Inflammatory macrophage (primary cell): ENCODE measurements at regions not wholly inside any gene's neighbourhood (a gene's known extent, or its start where the extent isn't known, plus 50 kb on each side); places are given as distances from the start of the nearest gene placed in this dataset.

Source experiments
- DNase-seq, 2 donors: peaks; one replicate each; pipeline ENCODE4 v3.0.0-alpha.2; 2020 to 2022

DNA sequence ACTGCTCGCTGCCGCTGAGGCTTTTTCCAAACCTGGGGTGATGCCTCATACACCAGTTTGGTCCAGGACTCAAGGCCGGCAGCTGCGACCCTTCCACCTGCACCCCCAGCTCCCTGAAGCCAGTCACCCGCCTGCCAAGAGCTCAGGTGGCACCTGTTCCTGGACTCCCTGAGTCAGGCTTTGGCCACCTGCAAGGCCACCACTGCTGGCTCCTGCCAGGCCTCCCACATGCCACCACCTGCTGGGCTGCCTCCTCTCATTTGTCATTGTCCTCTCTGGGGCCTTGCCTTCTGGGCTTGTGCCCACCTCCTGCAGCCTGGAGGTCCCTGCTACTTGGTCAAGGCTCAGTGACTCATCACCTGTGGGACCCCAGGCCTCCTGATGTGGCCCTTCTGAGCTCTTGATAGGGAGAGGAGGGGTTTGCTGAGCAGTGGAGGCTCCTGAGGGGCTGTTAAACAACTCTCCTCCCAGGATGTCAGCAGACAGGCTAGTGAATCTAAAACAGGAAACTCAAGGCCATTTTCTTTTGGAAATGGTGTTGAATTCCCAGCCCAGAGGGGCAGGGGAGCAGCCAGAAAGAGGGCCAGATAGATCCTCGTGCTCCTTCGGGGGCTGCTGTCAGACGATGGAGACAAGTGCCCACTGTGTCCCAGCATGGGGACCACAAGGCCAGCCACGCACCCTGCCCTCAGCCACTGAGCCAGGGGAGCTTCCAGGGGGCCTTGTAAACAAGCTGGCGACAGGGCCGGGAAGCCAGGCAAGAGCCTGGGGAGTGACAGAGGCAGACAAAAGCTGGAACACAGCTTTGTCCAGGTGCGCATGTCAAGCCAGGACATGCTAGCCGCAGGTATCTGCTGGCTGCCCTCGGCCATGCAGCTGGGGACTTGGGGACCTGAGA, 416.8 kb downstream of the LRATD1 start:
- no peak for DNase-seq

DNA sequence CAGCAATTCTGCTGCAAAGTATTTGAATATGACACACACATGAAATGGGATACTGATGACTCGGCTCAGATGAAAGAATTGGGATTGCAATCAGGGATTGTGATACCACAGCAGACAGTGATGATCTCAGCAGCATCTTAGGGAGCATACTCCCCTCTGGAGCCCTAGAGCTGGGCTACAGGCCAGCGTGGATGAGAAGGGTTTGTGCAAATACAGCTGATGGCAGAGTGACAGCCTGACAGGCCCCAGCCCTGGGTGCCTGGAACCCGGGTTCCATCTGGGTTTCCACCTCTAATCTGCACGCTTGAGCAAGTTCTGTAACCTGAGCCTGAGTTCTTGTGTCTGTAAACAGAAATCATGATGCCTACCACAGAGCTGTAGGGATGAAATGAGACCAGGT, 418.0 kb downstream of the LRATD1 start:
- no peak for DNase-seq

DNA sequence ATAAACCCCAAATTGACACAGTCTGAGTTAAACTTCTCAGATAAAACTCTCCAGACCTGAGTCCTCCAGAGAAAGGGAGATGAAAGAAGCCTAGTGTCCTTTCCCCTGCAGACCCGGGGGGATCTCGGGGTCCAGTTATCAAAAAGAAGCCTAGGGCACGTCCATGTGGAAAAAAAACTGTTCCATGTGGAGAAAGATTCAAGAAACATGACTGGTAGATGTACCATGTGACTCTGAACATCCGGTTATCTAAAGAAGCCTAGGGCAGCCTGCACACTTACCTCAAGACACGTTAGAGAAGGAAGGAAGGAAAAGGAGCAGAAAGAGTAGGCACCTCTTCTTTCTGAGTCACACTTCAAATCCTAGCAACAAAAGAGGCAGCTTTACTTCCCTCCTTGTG, 421.0 kb downstream of the LRATD1 start:
- DNase-seq = no peak

DNA sequence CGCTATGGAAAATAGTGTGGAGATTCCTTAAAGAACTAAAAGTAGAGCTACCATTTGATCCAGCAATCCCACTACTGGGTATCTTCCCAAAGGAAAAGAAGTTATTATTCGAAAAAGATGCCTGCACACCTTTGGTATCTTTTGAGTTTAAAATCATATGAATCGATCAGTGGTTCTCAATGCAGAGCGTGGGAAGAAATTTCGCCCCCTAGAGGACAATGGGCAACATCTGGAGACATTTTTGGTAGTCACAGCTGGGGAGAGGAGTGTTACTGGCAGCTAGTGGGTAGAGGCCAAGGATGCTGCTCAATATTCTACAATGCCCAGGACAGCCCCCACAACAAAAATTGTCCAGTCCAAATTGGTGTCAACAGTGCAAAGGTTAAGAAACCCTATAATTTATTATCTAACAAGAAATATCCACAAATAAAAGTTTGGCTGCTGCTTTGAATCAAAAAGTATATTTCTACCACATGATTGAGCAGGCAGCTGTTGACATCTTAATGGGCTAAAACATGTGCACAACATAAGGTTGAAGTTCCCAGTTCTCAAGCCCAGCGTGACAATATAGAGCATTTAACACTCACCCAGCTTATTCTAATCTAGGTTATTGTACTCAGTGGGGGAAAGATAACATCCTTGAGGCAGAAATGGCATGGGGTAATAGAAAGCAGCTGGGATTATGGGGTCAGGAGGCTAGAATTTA, 425.7 kb downstream of the LRATD1 start:
- DNase-seq = peak in 1 of 2 donors; percentile 4

DNA sequence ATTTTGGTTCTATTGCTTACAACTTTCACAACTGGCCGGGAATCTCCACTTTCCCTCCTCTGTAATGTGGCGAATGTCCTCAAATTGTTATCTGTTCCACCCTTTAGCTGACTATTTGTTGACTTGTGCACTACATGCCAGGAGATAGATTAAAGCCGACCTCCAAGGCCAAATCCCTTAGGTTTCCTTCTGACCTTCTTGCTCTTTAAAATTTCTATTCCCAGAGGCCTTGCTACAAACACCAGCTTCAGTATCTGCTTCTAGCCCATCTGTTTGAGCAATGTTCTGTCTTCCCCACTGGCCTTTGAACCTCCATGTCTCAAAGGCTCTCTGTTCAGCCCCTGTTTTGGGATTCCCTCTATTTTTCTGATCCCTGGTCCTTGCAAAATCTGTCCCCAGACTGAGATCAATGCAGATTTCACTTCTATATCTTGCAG, 426.2 kb downstream of the LRATD1 start:
- no peak for DNase-seq

DNA sequence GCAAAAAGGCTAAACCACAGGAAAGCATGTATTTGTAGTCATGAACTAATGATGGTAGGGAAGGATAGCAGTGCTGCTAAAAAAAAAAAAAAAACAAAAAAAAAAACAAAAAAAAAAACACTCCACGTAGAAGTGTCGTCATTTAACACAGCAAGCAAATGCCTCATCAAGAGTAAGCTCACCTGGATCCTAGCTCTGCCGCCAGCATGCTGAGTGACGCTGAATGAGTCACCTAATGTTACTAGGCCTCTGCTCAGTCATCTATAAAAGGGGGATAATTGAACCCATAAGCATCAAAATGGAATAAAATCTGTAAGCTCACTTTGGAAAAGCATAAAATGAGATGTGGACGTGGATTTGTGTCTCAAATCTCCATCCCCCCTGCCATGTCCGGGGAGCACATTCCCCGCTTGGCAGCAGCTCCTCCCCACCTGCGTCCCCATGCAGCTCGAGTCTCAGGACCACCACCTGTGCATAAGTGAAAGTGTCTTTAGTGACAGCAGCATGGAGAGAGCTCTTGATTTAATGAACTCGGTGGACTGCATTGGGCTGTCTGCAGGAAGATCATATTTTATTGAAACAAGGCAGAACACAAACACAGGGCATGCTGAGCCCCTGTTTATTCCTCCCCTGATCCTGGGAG, 427.5 kb downstream of the LRATD1 start:
- no peak for DNase-seq

DNA sequence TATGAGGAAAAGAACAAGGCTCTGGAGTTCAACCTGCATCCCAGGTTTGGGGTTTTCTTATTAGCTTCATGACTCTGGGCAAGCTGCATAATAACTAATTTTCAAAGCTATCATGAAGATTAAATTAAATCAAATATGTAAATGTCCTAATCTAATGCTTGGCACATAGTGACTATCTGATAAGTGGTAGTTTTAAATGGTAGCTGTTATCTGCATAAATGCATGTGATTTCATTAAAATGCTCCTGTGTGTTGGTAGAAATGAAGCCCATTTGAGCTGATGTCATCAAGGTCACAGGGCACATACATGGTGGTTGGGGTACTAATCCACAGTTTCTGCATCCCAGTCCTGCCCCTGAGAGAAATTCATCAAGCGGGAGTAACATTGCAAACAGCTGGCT, 428.8 kb downstream of the LRATD1 start:
- DNase-seq = no peak

DNA sequence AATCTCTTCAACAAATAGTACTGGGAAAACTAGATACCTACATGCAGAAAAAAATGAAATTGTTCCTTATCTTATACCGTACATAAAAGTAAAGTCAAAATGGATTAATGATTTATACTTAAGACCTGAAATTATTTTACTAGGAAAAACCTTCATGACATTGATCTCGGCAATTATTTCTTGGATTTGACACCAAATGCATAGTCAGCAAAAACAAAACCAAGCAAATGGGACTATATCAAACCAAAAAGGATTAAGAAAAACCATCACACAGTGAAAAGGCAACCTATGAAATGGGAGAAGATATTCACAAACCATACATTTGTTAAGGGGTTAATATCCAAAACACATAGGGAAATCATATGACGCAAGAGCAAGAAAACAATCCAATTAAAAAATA, 433.6 kb downstream of the LRATD1 start:
- DNase-seq = no peak

DNA sequence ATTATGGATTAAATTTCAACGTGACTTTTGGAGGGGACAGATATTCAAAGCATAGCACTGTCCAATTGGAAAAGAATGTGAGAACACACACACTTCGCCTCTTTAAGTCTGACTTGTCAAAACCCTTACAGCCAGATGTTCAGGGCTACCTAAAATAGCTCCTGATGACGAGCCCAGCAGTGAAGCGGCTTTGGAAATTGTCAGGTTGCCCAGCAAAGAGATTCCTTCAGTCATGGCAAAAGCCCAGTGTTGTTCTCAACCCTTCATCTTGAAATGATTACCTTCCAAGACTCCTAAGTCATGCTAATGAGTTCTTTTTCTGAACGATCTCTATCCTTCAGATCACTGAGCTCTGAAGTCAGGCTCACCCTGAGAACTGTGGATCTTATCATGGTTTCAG, 436.6 kb downstream of the LRATD1 start:
- DNase-seq = no peak

DNA sequence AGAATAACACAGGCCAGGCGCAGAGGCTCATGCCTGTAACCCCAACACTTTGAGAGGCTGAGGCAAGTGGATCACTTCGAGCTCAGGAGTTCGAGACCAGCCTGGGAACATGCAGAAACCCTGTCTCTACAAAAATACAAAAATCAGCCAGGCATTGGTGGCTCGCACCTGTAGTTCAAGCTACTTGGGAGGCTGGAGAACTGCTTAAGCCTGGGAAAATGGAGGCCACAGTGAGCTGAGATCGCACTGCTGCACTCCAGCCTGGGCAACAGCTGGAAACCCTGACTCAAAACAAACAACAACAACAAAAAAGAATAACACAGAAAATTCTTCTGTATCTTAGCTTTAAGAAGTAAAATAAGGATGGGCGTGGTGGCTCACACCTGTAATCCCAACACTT, 440.3 kb downstream of the LRATD1 start:
- no peak for DNase-seq

DNA sequence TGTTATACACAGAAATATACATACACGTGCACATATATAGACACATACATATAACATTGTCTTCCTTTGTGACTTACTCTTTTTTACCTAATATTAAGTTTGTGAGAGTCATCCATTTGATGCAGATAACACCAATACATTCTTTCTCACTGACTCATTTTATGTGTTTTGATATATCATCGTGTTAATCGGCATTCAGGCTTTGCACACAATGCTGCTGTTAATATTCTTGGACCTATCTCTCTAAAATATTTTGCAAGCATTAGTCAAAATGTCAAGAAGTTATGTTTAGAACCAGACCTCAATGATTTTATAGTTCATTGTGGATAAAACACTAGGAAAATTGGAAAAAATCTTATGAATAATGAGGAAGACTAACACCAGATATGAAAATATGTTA, 441.1 kb downstream of the LRATD1 start:
- no peak for DNase-seq

DNA sequence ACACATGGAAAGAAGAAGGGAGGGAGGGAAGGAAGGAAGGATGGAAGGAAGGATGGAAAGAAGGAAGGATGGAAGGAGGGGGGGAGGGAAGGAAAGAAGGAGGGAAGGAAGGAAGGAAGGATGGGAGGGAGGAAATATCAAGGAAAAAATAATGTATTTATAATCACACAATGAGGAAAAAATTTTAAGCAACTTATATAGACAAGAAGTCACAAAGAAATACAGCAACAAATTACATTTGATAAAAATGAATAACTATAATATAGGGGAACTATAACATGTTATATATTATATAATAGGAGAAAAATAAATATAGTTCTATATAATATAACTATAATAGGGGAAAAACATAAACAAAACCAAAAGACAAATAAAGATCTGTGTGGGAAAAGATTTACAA, 441.8 kb downstream of the LRATD1 start:
- DNase-seq = no peak

DNA sequence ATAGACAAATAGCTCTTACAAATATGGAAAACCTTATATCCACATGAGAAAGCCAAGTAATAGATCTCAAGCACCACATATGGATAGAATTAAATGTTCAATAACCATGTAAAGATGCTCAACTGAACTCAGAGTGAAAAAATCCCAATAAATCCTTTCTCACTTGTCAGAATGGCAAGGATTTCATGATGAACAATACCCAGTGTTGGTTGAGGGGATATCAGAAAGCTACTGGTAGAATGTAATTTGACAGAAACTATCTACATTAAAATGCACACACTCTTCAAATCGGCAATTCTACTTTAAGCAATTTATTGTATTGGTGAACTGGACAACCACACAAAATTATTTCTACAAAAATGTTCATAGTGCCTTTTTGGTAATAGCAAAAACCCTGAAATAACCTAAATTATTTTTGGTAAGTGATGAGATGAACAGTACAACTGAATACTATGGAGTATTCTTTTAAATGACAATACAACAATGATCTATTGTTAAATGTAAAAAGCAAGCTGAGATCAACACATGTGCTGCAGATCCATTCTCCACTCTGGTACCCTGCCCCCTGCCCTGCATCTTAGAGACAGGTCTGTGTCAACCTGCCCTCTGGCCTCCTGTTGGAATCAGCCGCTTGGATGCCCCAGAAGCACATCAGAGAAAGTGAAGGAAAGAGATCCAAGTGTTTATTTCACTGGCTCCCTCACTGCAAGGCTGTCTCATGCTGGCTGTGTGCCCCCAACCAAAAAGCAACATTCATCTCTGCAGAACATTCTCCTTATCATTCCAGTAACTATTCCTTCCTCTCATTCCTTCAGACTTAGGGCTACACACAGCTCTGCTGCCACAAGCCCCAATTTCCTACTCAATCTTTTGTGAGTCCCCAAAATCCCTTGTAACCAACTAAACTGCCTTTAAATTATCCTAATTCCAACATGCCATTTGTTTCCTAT, 442.5 kb downstream of the LRATD1 start:
- DNase-seq = no peak

DNA sequence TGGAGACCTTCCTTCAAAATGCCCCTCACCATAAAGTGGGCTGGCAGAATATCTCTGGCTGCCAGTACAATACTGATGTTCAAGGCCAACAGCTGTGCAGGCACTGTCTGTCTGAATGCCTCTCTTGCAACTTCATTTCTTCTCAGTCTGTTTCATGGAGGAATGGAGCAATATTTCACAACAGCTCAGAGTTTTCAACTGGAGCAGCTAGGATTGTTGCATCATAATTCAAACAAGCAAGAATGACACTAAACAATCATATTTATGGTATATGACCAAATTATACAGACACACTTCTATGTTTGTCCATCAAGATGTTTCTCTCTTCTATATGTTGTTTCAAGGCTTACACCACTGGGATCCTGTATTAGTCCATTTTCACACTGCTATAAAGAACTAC, 444.2 kb downstream of the LRATD1 start:
- no peak for DNase-seq

DNA sequence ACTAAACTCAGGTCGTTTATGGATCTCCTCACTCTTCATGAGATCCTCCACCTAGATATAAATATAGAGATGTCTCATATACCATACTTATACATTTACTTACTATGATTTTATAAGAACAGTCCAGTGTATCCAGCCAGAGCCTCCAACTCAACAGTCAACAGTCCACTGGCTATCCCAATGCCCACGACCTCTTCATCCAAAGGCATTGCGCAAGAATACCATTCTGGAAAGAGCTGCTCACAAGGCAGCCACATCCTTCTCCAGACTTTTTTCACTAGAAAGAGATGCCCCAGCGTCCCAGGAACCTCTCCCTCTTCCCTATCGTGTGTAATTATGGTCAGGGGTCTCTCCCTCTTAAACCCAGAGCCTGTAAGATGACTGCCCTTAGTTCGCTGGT, 448.8 kb downstream of the LRATD1 start:
- DNase-seq = no peak

DNA sequence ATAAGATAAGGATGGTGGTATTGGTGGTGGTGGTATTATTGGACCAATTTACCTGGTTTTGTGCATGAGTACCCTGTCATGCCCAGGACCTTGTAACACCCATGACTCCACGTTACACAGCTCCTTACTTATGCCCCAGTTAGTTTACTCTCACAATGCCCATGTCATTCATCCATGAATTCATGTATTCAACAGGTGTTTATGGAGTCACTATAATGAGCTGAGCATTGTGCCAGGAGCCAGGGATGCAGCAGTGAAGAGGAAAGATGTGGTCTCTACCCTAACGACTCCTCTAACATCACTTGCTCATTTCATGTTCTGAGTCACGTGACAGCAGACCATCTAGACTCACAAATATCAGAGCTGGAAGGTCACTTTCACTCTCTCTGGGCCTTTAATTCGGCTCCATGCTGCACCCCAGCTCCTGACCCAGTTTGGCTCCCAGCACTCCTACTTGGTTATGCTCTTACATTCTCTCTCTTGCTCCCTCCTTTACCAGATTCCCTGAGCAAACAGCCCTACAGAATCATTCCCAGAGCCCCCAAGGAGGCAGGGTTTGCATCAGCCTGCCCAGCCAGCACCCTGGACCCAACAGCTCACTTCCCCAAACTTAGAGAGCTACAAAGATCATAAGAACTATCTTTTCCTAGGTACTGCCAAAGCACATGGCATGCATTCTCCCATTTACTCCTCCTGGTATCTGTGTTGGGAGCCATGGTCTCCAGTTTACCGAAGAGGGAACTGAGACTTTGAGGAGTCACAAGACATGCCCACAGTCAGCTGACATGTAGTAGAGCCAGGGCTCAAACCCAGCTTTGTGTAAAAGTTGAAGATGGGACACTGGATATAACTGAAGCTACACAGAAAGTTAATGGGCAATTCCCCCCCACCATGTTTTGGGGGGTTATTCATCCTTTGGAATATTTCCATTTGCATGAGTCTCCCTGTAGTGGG, 449.9 kb downstream of the LRATD1 start:
- DNase-seq = no peak

DNA sequence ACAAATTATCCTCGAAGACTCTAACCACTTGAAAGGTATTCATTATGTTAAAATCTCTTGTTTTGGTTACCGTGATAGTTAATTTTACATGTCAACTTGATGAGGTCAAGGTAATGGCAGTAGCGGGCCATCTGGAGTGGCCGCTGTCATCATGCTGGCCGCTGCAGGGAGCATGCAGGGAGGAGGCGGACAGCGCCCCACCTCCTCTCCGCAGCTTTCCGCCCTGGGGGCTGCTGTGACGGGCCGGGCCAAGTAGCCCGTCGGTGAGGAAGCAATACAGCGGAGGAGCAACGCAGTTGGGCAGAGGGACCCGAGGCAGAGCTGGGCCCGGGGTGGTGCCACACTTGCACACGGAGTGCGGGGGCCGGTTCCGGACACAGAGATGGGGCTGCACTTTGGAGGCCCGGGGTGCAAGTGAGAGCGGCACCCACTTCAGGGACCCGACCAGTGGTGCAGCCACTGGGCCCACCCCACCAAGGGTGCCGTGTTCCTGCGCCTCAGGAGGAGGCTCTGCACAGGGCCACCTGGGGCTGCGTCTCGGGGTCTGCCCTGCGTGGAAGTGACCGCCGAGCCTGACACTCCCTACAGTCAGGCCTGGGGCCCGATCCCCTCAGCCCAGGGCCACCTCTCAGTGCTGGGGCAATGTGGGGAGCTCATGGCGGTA, 452.4 kb downstream of the LRATD1 start:
- DNase-seq = no peak

DNA sequence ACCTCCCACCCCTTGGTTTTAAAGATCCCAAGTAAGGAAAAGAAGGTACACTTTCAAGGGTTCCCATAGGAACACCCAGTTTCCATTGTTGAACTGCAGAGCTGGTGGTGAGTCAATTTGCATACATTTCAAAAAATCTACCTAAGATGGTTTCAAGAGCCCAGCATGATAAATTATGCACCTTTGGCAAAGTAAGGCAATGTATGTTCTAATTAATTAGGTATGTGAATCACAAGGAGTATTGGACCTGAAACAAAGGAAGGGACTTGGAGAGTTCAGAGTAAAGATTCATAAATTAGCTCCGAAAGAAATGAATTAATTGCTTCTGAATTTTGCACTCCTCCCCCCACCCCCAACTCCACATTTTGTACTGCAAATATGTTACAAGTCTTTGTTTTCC, 459.7 kb downstream of the LRATD1 start:
- no peak for DNase-seq

DNA sequence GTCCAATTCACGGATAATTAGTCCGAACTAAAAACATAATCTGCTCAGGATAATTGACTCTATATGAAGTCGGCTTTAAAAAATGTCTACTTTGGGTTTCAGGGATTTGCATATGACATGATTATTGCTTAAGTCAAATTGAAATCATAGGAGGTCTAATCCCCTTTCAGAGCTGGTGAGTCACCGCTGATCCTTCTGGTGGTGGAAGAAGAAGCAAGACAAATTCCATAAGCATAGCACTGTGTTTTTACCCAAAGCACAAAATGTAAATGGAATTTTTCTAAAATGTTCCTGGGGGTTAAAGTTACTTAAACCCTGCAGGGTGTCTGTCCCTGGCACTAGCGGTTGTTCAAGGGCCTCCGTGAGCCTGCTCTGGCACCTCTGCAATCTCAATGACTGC, 460.2 kb downstream of the LRATD1 start:
- DNase-seq = no peak

DNA sequence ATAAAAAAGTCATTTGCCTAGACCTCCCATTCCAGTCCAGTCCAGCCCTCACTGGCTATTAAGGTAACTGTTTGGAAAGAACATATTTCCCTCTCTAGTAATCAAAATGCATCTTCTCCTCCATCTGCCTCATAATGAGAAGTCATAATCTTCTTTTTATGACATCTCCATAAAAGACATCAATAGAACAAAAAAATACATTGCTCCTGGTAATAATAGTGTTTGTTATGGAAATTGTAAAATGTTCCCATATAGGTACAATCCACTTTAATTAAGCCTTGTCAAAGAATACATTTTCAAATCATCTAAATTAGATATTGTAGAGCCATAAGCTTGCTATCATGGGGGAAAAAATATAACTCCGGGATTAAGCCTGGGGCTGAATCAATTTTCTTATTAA, 461.6 kb downstream of the LRATD1 start:
- no peak for DNase-seq

DNA sequence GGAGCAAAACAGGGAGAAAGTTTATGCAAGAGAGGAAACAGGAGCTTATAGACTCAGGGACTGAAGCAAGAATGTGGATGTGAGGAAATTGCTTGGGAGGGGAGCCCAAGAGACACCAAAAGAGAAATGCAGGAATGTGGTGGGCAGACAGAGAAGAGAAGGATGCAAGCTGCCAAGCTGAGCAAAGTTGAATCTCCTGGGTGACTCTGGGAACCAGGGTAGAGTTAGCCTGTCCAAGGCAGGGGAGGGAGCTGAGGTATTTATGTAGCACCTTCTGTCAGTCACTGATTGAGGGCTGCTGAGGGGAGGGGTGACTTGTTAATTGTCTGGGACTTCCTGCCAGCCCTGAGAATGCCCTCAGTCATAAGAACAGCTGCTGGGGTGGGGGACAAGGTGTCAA, 464.3 kb downstream of the NBAS start:
- no peak for DNase-seq
